ENCODE measurements at regions not wholly inside any gene's neighbourhood (a gene's known extent, or its start where the extent isn't known, plus 50 kb on each side); places are given as distances from the start of the nearest gene placed in this dataset.

- Histone ChIP-seq H3K4me1 (ENCODE audit: insufficient read depth) (no peaks in the 10 kb centered on the region), H3K4me3 (no peak overlapping the region), H3K36me3 (no peaks in the 10 kb centered on the region), H3K27ac (no peak overlapping the region), H3K9me3 (no peaks in the 10 kb centered on the region), H3K27me3 (no peaks in the 10 kb centered on the region)
- 60 to 78% (median 73%) methylated on average over 1 of the region's 1 CpG for WGBS, 3 donors
- TF ChIP-seq CTCF (IDR thresholded peaks at IDR 0.05) (no peak), POLR2A (IDR thresholded peaks at IDR 0.05) (no peak), EP300 (IDR thresholded peaks at IDR 0.05) (no peak)
- no peak for DNase-seq
- intact Hi-C loops (cut with DNase I): no loop called here
Observed at GRCh38 chr16:48963901-48964615, 317.6 kb downstream of the CBLN1 start.

DNA sequence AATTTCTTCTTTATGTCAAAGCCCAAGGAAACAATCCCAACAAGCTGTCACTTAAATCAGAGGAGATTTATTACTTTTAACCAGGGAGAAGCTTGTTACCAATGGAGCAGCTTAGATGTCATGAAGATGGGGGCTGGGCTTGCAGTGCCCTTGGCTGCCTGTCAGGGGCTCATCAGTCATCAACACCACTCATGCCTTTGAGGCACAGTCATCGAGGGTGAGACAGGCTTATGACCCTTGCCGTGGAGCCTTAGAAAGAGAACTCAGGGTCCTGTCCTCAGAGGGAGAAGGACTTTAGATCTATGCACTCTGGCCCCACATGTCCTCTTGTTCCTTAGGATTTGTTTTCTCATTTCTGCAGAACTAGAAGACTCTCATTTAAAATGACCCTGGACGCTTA, 318.3 kb downstream of the CBLN1 start:
- no peak for DNase-seq
- no peak overlapping the region for H3K4me3 ChIP-seq
- TF ChIP-seq POLR2A (IDR thresholded peaks at IDR 0.05): no peak
- no peak for TF ChIP-seq CTCF (IDR thresholded peaks at IDR 0.05)
- TF ChIP-seq EP300 (IDR thresholded peaks at IDR 0.05): no peak
- WGBS, 3 donors: 63 to 65% (median 64%) methylated on average over 3 of the region's 3 CpGs
- H3K4me1 ChIP-seq (ENCODE audit: insufficient read depth): no peaks in the 10 kb centered on the region
- intact Hi-C loops (cut with DNase I): no loop called here
- H3K27ac ChIP-seq: no peak overlapping the region
- no peaks in the 10 kb centered on the region for H3K9me3 ChIP-seq
- H3K27me3 ChIP-seq: no peaks in the 10 kb centered on the region
- no peaks in the 10 kb centered on the region for H3K36me3 ChIP-seq

GRCh38 chr16:48961546-48961945, 320.1 kb downstream of the CBLN1 start:
- H3K27me3 ChIP-seq: no peaks in the 10 kb centered on the region
- no peak overlapping the region for H3K4me3 ChIP-seq
- intact Hi-C loops (cut with DNase I): no loop called here
- 88 to 92% (median 91%) methylated on average over 4 of the region's 4 CpGs for WGBS, 3 donors
- no peak overlapping the region for H3K27ac ChIP-seq
- H3K4me1 ChIP-seq (ENCODE audit: insufficient read depth): no peaks in the 10 kb centered on the region
- no peaks in the 10 kb centered on the region for H3K9me3 ChIP-seq
- H3K36me3 ChIP-seq: no peaks in the 10 kb centered on the region
- no peak for DNase-seq
- TF ChIP-seq EP300 (IDR thresholded peaks at IDR 0.05): no peak
- no peak for TF ChIP-seq CTCF (IDR thresholded peaks at IDR 0.05)
- no peak for TF ChIP-seq POLR2A (IDR thresholded peaks at IDR 0.05)

DNA sequence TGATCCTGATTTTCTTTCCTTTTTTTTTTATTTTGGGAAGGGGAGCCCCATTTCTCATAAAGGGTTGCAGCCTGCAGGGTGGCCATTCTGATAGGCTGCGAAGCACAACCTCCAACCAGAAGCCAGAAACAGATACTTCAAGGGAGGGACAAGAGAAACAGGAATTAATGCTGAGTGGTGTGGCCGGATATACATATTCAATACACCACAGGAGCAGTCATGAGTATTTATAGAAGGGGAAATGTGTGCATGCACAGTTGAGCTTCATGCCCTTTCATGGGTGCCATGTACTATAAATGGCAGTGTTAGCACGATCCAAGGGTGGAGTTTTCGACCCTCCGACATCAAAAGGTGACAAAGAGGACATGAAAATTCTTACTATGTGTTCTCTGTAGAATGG, 320.8 kb downstream of the CBLN1 start:
- H3K4me3 ChIP-seq: no peak overlapping the region
- TF ChIP-seq EP300 (IDR thresholded peaks at IDR 0.05) (no peak), POLR2A (IDR thresholded peaks at IDR 0.05) (no peak), CTCF (IDR thresholded peaks at IDR 0.05) (no peak)
- intact Hi-C loops (cut with DNase I): no loop called here
- H3K27ac ChIP-seq: no peak overlapping the region
- no peaks in the 10 kb centered on the region for H3K27me3 ChIP-seq
- no peaks in the 10 kb centered on the region for H3K4me1 ChIP-seq (ENCODE audit: insufficient read depth)
- WGBS, 3 donors: 91 to 94% (median 94%) methylated on average over 5 of the region's 5 CpGs
- no peaks in the 10 kb centered on the region for H3K36me3 ChIP-seq
- no peak for DNase-seq
- H3K9me3 ChIP-seq: no peaks in the 10 kb centered on the region

Data from ovary (tissue), 7 donors.